Stimulated activated CD8-positive, alpha-beta memory T cell treated with anti-CD3 and anti-CD28 coated beads, Interleukin-4, amount 100 ng/mL, for 4 hours (primary cell): ENCODE measurements at regions not wholly inside any gene's neighbourhood (a gene's known extent, or its start where the extent isn't known, plus 50 kb on each side); places are given as distances from the start of the nearest gene placed in this dataset.

ENCODE experiments used
- DNase-seq, 2 donors: peaks; one replicate each; pipeline ENCODE4 v3.0.0-alpha.2; 2020; ENCODE audit warnings: low read depth in 2 of 2, low spot score in 1 of 2

- no peak for DNase-seq
Observed at GRCh38 chr1:193355626-193356025, 169.2 kb upstream of the B3GALT2 start.

- no peak for DNase-seq
Observed at GRCh38 chr1:193355178-193355577, 168.8 kb upstream of the B3GALT2 start.

GRCh38 chr1:193348769-193349535 lies 162.5 kb upstream of the B3GALT2 start:
- no peak for DNase-seq

- DNase-seq, result no peak
Observed at GRCh38 chr1:193348091-193348768, 161.8 kb upstream of the B3GALT2 start.

- no peak for DNase-seq
Observed at GRCh38 chr1:193346085-193346484, 159.7 kb upstream of the B3GALT2 start.

- no peak for DNase-seq
Observed at GRCh38 chr1:193342811-193343210, 156.4 kb upstream of the B3GALT2 start.

- DNase-seq, result no peak
Observed at GRCh38 chr1:193340331-193340730, 153.9 kb upstream of the B3GALT2 start.

- no peak for DNase-seq
Observed at GRCh38 chr1:193339401-193339800, 153.0 kb upstream of the B3GALT2 start.

GRCh38 chr1:193338194-193338593 lies 151.8 kb upstream of the B3GALT2 start:
- no peak for DNase-seq

- no peak for DNase-seq
Observed at GRCh38 chr1:193335806-193336428, 149.5 kb upstream of the B3GALT2 start.

- DNase-seq, result no peak
Observed at GRCh38 chr1:193333166-193333565, 146.8 kb upstream of the B3GALT2 start.

- no peak for DNase-seq
Observed at GRCh38 chr1:193326296-193326695, 139.9 kb upstream of the B3GALT2 start.

GRCh38 chr1:193325771-193326170 lies 139.4 kb upstream of the B3GALT2 start:
- DNase-seq, result no peak

- no peak for DNase-seq
Observed at GRCh38 chr1:193325042-193325441, 138.6 kb upstream of the B3GALT2 start.

- no peak for DNase-seq
Observed at GRCh38 chr1:193322211-193322610, 135.8 kb upstream of the B3GALT2 start.

GRCh38 chr1:193321242-193321840 lies 134.9 kb upstream of the B3GALT2 start:
- DNase-seq, result no peak

- DNase-seq, result no peak
Observed at GRCh38 chr1:193320270-193320669, 133.9 kb upstream of the B3GALT2 start.

GRCh38 chr1:193318347-193318746 lies 131.9 kb upstream of the B3GALT2 start:
- DNase-seq, result no peak

- no peak for DNase-seq
Observed at GRCh38 chr1:193313354-193314140, 127.1 kb upstream of the B3GALT2 start.

GRCh38 chr1:193312432-193312831 lies 126.0 kb upstream of the B3GALT2 start:
- no peak for DNase-seq
